C4-2B (cell line): ENCODE measurements at regions not wholly inside any gene's neighbourhood (a gene's known extent, or its start where the extent isn't known, plus 50 kb on each side); places are given as distances from the start of the nearest gene placed in this dataset.
"Not testable (repeated sequence)": the region's sequence is repeated elsewhere in the genome, so short reads cannot be mapped to it uniquely, and the experiment has no call there.

Source experiments
- H3K27ac ChIP-seq: fragments of 450-650 bp; 2 replicates; pipeline ENCODE4 v1.5.1; 2017
- CTCF ChIP-seq: fragments of 450-650 bp; conservative IDR thresholded peaks from 2 replicates; pipeline ENCODE4 v1.5.1; 2017; ENCODE audit warnings: mild to moderate bottlenecking
- ZFX ChIP-seq: fragments of 450-650 bp; IDR thresholded peaks from 2 replicates; pipeline ENCODE4 v1.6.1; 2017

- H3K27ac ChIP-seq: no peak overlapping the region
Observed at GRCh38 chr21:14617871-14618270, 71.8 kb upstream of the SAMSN1 start.

GRCh38 chr21:14617040-14617393 is 70.9 kb upstream of the SAMSN1 start:
- no peak overlapping the region for H3K27ac ChIP-seq
- TF ChIP-seq ZFX: no peak
- no peak for TF ChIP-seq CTCF

More at GRCh38 chr21:14617871-14618270, 71.8 kb upstream of the SAMSN1 start:
- TF ChIP-seq ZFX (no peak), CTCF (no peak)

GRCh38 chr21:14616380-14617039 is 70.4 kb upstream of the SAMSN1 start:
- TF ChIP-seq CTCF: no peak
- TF ChIP-seq ZFX: no peak
- H3K27ac ChIP-seq: no peak overlapping the region

GRCh38 chr21:14615359-14615974 is 69.4 kb upstream of the SAMSN1 start:
- TF ChIP-seq CTCF: no peak
- no peak for TF ChIP-seq ZFX
- no peak overlapping the region for H3K27ac ChIP-seq

- H3K27ac ChIP-seq: no peak overlapping the region
- TF ChIP-seq CTCF (no peak), ZFX (no peak)
Observed at GRCh38 chr21:14614287-14614686, 68.2 kb upstream of the SAMSN1 start.

GRCh38 chr21:14613486-14614224 is 67.5 kb upstream of the SAMSN1 start:
- no peak overlapping the region for H3K27ac ChIP-seq
- no peak for TF ChIP-seq CTCF
- no peak for TF ChIP-seq ZFX

- H3K27ac ChIP-seq: not testable (repeated sequence)
Observed at GRCh38 chr21:14610119-14610518, 64.0 kb upstream of the SAMSN1 start.
